ENCODE measurements at regions not wholly inside any gene's neighbourhood (a gene's known extent, or its start where the extent isn't known, plus 50 kb on each side); places are given as distances from the start of the nearest gene placed in this dataset.

DNA sequence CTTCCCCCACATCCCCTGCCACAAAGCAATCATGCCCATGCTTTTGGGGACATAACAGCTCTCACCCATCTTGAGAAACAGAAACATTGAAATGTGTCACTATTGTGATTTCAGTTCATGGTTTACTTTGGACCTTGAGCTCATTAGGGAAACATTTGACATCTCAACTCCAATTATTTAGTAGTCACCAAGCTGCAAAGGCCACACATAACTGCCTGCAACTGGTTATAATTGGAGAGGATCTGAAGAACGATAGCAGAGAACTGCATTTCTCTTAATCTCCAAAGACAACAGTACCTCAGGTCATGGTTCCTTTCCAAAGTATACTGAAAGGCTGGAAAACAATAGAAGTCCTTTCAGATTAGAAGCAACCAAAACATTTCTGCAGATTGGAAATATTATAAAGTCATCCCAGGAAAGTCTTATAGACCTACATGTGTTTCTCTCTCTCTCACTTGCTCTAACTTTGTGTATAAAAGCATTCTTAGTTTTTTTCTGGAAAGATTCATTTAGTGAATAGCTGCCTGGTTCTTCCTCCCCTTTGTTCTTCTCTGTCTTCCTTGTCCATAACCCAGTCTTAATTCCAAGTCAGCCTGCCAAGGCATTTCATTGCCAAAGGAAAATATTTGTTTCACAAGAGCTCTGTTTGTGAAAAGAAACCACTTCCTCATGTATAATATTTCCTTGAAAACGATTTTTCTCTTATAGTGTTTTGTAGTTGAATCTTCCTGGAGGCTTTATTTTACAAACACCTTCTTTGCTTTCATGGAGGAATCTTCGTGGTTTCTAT lies 426.8 kb downstream of the ADGRL2 start (continued):
- TF ChIP-seq, protein P1, sequence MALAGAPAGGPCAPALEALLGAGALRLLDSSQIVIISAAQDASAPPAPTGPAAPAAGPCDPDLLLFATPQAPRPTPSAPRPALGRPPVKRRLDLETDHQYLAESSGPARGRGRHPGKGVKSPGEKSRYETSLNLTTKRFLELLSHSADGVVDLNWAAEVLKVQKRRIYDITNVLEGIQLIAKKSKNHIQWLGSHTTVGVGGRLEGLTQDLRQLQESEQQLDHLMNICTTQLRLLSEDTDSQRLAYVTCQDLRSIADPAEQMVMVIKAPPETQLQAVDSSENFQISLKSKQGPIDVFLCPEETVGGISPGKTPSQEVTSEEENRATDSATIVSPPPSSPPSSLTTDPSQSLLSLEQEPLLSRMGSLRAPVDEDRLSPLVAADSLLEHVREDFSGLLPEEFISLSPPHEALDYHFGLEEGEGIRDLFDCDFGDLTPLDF (CRISPR knock-in tag; IDR thresholded peaks at IDR 0.05), result no peak
- TF ChIP-seq ESRRA (CRISPR knock-in tag; IDR thresholded peaks at IDR 0.05; ENCODE audit: borderline replicate concordance) (no peak), NR3C1 (CRISPR knock-in tag; conservative IDR thresholded peaks at IDR 0.05; ENCODE audit: low read depth) (no peak), JUN (CRISPR knock-in tag; IDR thresholded peaks at IDR 0.05) (no peak), TEAD4 (CRISPR knock-in tag; IDR thresholded peaks at IDR 0.05) (no peak), JAZF1 (CRISPR knock-in tag; IDR thresholded peaks at IDR 0.05) (no peak), NR2C2 (CRISPR knock-in tag; IDR thresholded peaks at IDR 0.05) (no peak), GTF2I (CRISPR knock-in tag; conservative IDR thresholded peaks at IDR 0.05) (no peak), SOX15 (CRISPR knock-in tag; IDR thresholded peaks at IDR 0.05) (no peak), NFE2L1 (CRISPR knock-in tag; IDR thresholded peaks at IDR 0.05) (no peak)
- TF ChIP-seq, protein P2, sequence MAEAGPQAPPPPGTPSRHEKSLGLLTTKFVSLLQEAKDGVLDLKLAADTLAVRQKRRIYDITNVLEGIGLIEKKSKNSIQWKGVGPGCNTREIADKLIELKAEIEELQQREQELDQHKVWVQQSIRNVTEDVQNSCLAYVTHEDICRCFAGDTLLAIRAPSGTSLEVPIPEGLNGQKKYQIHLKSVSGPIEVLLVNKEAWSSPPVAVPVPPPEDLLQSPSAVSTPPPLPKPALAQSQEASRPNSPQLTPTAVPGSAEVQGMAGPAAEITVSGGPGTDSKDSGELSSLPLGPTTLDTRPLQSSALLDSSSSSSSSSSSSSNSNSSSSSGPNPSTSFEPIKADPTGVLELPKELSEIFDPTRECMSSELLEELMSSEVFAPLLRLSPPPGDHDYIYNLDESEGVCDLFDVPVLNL (CRISPR knock-in tag; IDR thresholded peaks at IDR 0.05; ENCODE audit: borderline replicate concordance, low read depth), result no peak

DNA sequence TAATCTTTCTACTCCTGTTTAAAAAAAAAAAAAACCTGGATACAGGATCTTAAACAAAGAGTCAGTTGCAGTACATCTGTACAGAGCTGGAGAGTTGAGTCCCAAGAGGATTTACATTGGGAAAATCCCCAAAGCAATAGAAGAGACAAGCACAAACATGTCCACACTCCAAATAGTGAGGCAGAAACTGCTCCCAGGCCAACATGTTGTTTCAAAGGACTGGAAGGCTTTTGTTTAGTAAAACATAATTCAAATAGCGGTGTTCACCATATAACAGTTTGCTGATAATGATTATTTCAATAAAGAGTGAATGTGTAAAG lies 425.4 kb downstream of the ADGRL2 start:
- ATAC-seq (no peak), DNase-seq (ENCODE audit: low spot score) (no peak)
- Mint-ChIP-seq H3K4me3 (no peak overlapping the region), H3K4me1 (peaks cover 8% of the 10 kb centered on the region), H3K36me3 (no peaks in the 10 kb centered on the region), H3K27me3 (ENCODE audit: low read depth) (no peaks in the 10 kb centered on the region), H3K9me3 (no peaks in the 10 kb centered on the region), H3K27ac (no peak overlapping the region)
- ChIA-PET POLR2A (no interaction called here), CTCF (no interaction called here)
- TF ChIP-seq FOXP1 (CRISPR knock-in tag; IDR thresholded peaks at IDR 0.05; ENCODE audit: borderline replicate concordance) (no peak), NFATC4 (CRISPR knock-in tag; IDR thresholded peaks at IDR 0.05) (no peak), JAZF1 (CRISPR knock-in tag; IDR thresholded peaks at IDR 0.05) (no peak), GRHL2 (CRISPR knock-in tag; IDR thresholded peaks at IDR 0.05; ENCODE audit: insufficient replicate concordance, severe bottlenecking) (no peak), ZNF219 (CRISPR knock-in tag; IDR thresholded peaks at IDR 0.05; ENCODE audit: borderline replicate concordance) (no peak), MYBL2 (CRISPR knock-in tag; IDR thresholded peaks at IDR 0.05) (no peak), EMX1 (CRISPR knock-in tag; IDR thresholded peaks at IDR 0.05) (no peak), IRF2 (CRISPR knock-in tag; IDR thresholded peaks at IDR 0.05; ENCODE audit: borderline replicate concordance, low read depth) (no peak), SP1 (CRISPR knock-in tag; conservative IDR thresholded peaks at IDR 0.05) (no peak)

- Mint-ChIP-seq H3K4me3 (no peak overlapping the region), H3K27ac (no peak overlapping the region), H3K9me3 (no peaks in the 10 kb centered on the region), H3K36me3 (no peaks in the 10 kb centered on the region), H3K4me1 (peaks cover 10% of the 10 kb centered on the region), H3K27me3 (ENCODE audit: low read depth) (no peaks in the 10 kb centered on the region)
- ChIA-PET CTCF (no interaction called here), POLR2A (no interaction called here)
- DNase-seq (ENCODE audit: low spot score) (no peak), ATAC-seq (no peak)
- no peak for TF ChIP-seq ZBTB43 (CRISPR knock-in tag; IDR thresholded peaks at IDR 0.05)
- TF ChIP-seq, protein P3, sequence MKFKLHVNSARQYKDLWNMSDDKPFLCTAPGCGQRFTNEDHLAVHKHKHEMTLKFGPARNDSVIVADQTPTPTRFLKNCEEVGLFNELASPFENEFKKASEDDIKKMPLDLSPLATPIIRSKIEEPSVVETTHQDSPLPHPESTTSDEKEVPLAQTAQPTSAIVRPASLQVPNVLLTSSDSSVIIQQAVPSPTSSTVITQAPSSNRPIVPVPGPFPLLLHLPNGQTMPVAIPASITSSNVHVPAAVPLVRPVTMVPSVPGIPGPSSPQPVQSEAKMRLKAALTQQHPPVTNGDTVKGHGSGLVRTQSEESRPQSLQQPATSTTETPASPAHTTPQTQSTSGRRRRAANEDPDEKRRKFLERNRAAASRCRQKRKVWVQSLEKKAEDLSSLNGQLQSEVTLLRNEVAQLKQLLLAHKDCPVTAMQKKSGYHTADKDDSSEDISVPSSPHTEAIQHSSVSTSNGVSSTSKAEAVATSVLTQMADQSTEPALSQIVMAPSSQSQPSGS (CRISPR knock-in tag; IDR thresholded peaks at IDR 0.05; ENCODE audit: borderline replicate concordance, low read depth), result no peak
- TF ChIP-seq, protein P4, sequence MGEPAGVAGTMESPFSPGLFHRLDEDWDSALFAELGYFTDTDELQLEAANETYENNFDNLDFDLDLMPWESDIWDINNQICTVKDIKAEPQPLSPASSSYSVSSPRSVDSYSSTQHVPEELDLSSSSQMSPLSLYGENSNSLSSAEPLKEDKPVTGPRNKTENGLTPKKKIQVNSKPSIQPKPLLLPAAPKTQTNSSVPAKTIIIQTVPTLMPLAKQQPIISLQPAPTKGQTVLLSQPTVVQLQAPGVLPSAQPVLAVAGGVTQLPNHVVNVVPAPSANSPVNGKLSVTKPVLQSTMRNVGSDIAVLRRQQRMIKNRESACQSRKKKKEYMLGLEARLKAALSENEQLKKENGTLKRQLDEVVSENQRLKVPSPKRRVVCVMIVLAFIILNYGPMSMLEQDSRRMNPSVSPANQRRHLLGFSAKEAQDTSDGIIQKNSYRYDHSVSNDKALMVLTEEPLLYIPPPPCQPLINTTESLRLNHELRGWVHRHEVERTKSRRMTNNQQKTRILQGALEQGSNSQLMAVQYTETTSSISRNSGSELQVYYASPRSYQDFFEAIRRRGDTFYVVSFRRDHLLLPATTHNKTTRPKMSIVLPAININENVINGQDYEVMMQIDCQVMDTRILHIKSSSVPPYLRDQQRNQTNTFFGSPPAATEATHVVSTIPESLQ (CRISPR knock-in tag; IDR thresholded peaks at IDR 0.05), result no peak
- TF ChIP-seq SMAD3 (CRISPR knock-in tag; IDR thresholded peaks at IDR 0.05; ENCODE audit: borderline replicate concordance), result no peak
- TF ChIP-seq, protein P5, sequence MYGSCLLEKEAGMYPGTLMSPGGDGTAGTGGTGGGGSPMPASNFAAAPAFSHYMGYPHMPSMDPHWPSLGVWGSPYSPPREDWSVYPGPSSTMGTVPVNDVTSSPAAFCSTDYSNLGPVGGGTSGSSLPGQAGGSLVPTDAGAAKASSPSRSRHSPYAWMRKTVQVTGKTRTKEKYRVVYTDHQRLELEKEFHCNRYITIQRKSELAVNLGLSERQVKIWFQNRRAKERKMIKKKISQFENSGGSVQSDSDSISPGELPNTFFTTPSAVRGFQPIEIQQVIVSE (CRISPR knock-in tag; IDR thresholded peaks at IDR 0.05; ENCODE audit: borderline replicate concordance), result no peak
- TF ChIP-seq E2F5 (CRISPR knock-in tag; IDR thresholded peaks at IDR 0.05), result no peak
These were observed 424.9 kb downstream of the ADGRL2 start for GRCh38 chr1:82225421-82226185.
